Neutrophil (primary cell): ENCODE measurements at regions not wholly inside any gene's neighbourhood (a gene's known extent, or its start where the extent isn't known, plus 50 kb on each side); places are given as distances from the start of the nearest gene placed in this dataset.

Experiments used
- H3K27ac ChIP-seq: fragments of 200-600 bp; sonication (generic); 2 replicates; pipeline ENCODE4 v1.5.1; 2016; ENCODE audit warnings: mild to moderate bottlenecking, moderate library complexity
- H3K27me3 ChIP-seq: fragments of 200-600 bp; sonication (generic); 2 replicates; pipeline ENCODE4 v1.6.0; 2016; ENCODE audit warnings: mild to moderate bottlenecking
- H3K36me3 ChIP-seq: fragments of 200-600 bp; sonication (generic); 2 replicates; pipeline ENCODE4 v1.5.1; 2017
- H3K4me1 ChIP-seq, 2 experiments: fragments of 200-600 bp in 1 of 2; sonication (generic) in 1 of 2; 1 replicate in 1 of 2; 2 replicates in 1 of 2; pipeline versions ENCODE4 v1.5.1 to v1.6.1; 2013 to 2016; ENCODE audit warnings: low read depth in 1 of 2, low read length in 1 of 2, mild to moderate bottlenecking in 1 of 2, moderate library complexity in 1 of 2; ENCODE audit not compliant: control insufficient read depth in 1 of 2, insufficient read depth in 1 of 2
- H3K4me3 ChIP-seq, 2 experiments: fragments of 200-600 bp in 1 of 2; sonication (generic) in 1 of 2; 1 replicate in 1 of 2; 2 replicates in 1 of 2; pipeline ENCODE4 v1.5.1; 2013 to 2016; ENCODE audit warnings: low read depth in 1 of 2, low read length in 1 of 2, mild to moderate bottlenecking in 1 of 2, moderate library complexity in 1 of 2
- H3K9me3 ChIP-seq: fragments of 200-600 bp; sonication (generic); 2 replicates; pipeline ENCODE4 v1.5.1; 2016
- TF ChIP-seq, protein P1 (sequence below): fragments of 200-600 bp; sonication (generic); IDR thresholded peaks from 2 replicates; pipeline ENCODE4 v1.5.1; 2016; ENCODE audit warnings: antibody characterized with exemption

DNA sequence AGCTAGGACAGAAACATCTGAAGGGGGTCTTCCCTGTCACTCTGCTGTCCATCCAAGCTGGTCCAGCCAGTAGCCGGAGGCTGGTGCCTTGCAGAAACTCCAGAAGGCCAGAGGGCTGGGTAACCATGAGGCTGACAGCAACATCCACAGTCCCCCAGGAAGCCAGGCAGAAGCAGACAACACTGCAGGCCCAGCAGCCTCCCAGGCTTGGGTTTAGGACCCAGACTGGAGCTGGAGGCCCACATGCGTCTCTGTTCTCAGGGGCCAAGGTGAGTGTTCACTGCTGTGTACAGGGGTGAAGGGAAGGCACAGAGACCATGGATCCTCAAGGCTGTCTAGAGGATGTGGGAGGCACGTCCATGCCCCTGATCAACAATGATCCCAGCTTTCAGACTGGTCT lies 136.4 kb upstream of the PRMT8 start:
- Histone ChIP-seq H3K27me3 (peaks cover 53% of the 10 kb centered on the region), H3K27ac (no peak overlapping the region), H3K9me3 (no peaks in the 10 kb centered on the region), H3K4me1 (no peaks in the 10 kb centered on the region), H3K4me3 (no peak overlapping the region), H3K36me3 (no peaks in the 10 kb centered on the region)
- TF ChIP-seq, protein P1, sequence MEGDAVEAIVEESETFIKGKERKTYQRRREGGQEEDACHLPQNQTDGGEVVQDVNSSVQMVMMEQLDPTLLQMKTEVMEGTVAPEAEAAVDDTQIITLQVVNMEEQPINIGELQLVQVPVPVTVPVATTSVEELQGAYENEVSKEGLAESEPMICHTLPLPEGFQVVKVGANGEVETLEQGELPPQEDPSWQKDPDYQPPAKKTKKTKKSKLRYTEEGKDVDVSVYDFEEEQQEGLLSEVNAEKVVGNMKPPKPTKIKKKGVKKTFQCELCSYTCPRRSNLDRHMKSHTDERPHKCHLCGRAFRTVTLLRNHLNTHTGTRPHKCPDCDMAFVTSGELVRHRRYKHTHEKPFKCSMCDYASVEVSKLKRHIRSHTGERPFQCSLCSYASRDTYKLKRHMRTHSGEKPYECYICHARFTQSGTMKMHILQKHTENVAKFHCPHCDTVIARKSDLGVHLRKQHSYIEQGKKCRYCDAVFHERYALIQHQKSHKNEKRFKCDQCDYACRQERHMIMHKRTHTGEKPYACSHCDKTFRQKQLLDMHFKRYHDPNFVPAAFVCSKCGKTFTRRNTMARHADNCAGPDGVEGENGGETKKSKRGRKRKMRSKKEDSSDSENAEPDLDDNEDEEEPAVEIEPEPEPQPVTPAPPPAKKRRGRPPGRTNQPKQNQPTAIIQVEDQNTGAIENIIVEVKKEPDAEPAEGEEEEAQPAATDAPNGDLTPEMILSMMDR = no peak

DNA sequence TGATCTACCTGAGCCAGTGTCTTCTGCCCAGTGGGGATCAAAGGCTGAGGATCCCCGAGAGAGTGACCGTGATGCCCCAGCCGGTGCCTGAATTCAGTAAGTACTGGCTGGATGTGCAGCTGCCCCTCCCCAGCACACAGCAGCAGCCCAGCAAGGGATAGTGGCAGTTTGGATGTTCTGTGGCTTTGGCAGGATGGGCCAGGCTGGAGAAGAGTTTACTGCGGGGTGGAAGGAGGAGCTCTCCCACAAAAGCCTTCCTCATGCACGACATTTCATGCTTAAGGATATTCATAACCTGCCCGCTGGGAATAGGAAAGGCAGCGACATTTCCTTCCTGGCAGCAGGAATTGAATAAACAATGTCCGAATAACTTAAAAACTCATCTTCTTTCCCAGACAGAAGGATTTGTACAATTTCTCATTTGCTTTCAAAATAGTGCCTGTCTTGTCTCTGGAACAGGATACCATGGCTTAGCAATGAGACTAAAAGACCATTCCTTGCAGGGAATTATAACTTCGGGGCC lies 135.6 kb upstream of the PRMT8 start:
- no peak overlapping the region for H3K4me3 ChIP-seq
- no peak overlapping the region for H3K27ac ChIP-seq
- TF ChIP-seq, protein P1 = no peak
- H3K27me3 ChIP-seq = peaks cover 54% of the 10 kb centered on the region
- no peaks in the 10 kb centered on the region for H3K4me1 ChIP-seq
- H3K36me3 ChIP-seq = no peaks in the 10 kb centered on the region
- no peaks in the 10 kb centered on the region for H3K9me3 ChIP-seq

DNA sequence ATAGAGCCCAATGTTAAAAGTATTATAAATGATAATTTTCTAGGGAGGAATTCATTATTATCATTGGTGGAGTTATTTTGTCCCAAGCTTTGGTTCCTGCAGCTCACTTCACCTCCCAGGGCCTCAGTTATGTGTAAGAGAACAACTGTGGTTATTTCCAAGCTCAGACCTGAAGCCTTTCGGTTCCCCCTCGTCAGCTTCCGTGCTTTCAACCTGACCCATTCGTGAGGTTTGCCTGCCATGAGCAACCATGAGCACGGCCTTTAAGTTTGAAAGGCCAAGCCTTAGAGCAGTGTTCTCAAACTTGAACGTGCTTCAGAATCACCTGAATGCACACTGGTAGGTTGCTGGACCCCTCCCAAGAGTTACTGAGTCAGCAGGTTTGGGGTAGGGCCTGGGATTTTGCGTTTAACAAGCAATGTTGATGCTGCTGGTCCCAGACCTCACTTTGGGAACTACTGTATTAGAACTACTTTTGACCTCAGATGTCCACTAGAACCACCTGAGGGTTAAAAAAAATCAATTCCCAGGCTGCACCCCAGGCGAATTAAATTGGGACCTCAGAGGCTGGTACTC lies 133.0 kb upstream of the PRMT8 start:
- no peak overlapping the region for H3K4me3 ChIP-seq
- peaks cover 57% of the 10 kb centered on the region for H3K27me3 ChIP-seq
- no peaks in the 10 kb centered on the region for H3K4me1 ChIP-seq
- no peaks in the 10 kb centered on the region for H3K36me3 ChIP-seq
- H3K27ac ChIP-seq = no peak overlapping the region
- no peaks in the 10 kb centered on the region for H3K9me3 ChIP-seq
- TF ChIP-seq, protein P1 = no peak

DNA sequence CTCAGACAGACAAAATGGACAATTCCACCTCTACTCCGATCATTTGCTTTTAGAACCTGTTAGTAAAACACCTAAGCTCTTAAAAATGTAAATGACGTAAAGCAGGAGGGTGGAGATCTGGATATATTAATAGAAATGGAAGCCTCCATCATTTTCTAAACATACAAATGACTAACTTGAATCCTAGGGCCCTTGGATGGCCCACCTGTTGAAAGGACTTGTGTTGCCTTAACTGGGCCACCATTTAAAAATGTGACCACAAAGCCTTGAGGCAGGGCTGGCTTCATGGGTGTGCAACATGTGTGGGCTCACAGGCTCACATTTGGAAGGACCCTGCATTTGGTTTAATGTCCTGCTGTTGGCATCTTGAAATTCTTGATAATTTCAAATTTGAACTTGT lies 131.5 kb upstream of the PRMT8 start:
- Histone ChIP-seq H3K27me3 (peaks cover 62% of the 10 kb centered on the region), H3K9me3 (no peaks in the 10 kb centered on the region), H3K4me1 (no peaks in the 10 kb centered on the region), H3K27ac (no peak overlapping the region), H3K36me3 (no peaks in the 10 kb centered on the region), H3K4me3 (no peak overlapping the region)
- TF ChIP-seq, protein P1 = no peak

DNA sequence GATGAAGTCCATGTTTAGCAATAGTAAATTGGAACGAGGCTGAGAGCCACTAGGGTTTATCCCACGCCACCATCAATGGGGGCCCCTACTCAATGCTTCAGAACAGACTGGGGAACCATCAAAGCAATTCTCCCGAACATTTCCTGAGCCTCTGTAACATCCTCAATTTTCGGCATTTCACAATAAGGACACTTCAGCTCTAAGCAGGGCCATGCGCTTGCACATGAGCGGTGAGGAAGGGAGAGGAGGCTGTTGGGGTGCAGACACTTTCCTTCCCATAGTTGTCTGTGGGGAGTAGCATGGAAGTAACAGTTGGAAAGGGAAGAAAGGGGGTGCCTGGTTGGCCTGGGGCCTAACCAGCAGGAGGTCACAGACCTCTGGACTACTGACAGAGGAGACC lies 129.9 kb upstream of the PRMT8 start:
- TF ChIP-seq, protein P1 = no peak
- Histone ChIP-seq H3K36me3 (no peaks in the 10 kb centered on the region), H3K27me3 (peaks cover 79% of the 10 kb centered on the region)

DNA sequence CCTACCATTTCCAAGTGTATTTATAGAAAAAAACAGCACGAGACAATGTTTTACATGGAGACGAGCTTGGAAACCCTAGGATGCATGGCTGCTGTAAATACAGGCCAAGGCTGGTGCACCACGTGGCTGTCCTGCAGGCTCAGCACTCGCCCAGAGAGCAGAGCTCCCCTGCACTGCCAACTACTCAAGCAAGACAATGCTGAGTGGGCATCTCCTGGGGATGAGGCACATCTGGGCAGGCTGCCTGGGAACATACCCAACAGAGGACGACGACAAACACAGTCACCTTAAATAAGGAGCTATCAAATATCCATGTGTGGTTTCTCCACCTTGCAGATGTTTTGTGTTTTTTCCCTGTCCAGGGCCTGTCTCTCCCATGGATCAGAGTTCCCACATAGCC lies 128.3 kb upstream of the PRMT8 start:
- TF ChIP-seq, protein P1 = no peak
- peaks cover 83% of the 10 kb centered on the region for H3K27me3 ChIP-seq
- H3K27ac ChIP-seq = no peak overlapping the region
- no peak overlapping the region for H3K4me3 ChIP-seq
- H3K36me3 ChIP-seq = no peaks in the 10 kb centered on the region
- H3K4me1 ChIP-seq = no peaks in the 10 kb centered on the region
- H3K9me3 ChIP-seq = no peaks in the 10 kb centered on the region

More for the DNA sequence above, 129.9 kb upstream of the PRMT8 start:
- Histone ChIP-seq H3K9me3 (no peaks in the 10 kb centered on the region), H3K4me3 (no peak overlapping the region), H3K4me1 (no peaks in the 10 kb centered on the region), H3K27ac (no peak overlapping the region)
